Activated CD8-positive, alpha-beta memory T cell treated with anti-CD3 and anti-CD28 coated beads for 1 hour (primary cell): ENCODE measurements at regions not wholly inside any gene's neighbourhood (a gene's known extent, or its start where the extent isn't known, plus 50 kb on each side); places are given as distances from the start of the nearest gene placed in this dataset.

Experiments used
- DNase-seq, 2 donors: peaks; one replicate each; pipeline ENCODE4 v3.0.0-alpha.2; 2020; ENCODE audit warnings: low read depth in 1 of 2; ENCODE audit errors: extremely low read depth in 1 of 2

DNA sequence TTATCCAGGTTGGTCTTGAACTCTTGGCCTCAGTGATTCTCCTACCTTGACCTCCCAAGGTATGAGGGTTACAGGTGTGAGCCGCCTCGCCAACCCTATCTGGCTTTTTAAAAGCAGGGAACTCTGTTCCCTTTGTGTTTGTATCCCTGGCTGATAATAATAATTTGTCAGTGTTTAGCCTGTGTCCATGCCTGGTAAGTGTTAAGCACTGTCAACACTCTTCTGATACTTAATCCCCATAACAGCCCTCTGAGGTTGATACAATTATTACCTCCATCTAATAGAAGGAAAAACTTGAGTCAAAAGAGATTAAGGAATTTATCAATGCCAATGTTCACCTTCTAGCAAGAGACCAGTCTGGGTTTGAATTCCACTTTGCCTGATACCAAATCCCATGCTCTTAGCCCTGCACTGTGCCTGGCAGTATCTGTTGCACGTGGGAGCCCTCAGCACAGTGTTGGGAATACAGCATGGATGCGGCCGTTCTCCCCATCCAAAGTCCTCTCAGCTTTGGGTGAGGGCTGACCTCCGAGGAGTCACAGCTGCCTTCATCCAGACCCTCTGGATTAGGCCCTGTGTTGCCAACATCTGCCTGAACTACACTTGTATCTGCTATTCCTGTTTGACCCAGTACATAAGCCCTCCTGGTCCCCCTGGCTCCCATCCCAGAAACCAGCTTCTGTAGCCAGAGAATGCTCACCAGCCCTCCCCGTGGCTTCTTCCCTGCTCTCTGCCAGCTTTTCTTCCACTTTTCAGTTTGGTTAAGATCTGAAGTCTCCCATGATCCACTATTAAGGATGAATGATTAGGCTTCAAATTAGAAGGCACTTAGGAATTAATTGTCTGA, 335.6 kb upstream of the ASIC2 start:
- no peak for DNase-seq

DNA sequence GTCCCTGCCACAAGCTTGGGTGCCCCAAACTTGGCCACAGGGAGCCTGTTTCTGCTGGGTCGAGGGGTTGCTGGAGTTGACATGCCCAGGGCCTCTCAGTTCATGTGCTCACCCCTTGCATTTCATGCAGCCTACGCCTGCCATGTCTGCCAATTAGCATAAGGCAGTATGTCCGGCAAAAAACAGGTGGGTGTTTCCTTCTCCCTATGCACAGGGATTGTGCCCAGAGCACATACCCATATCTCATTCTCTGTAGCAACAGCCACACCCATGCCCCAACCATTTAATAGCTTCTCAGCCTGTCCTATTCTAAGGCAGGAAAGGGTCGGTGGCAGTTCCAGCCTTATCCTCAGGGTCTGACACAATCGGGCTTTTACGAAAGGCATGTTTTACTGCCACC, 340.4 kb upstream of the ASIC2 start:
- no peak for DNase-seq

DNA sequence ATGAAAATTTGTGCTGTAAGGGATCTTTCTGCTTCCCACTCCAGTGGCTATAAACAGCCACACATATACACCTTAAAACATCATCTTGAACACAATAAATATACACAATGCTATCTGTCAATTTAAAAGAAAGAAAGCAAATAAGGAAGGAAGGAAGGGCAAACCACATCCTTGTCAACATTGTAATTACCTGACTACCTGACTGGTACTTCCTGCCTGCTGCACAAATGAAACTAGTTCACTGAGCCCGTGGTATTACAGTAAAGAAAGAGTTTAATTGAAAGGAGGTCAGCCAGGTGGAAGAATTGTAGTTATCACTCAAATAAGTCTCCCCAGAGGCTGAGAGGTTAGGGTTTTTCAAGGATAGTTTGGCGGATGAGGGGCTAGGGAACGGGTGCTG, 344.4 kb upstream of the ASIC2 start:
- no peak for DNase-seq

DNA sequence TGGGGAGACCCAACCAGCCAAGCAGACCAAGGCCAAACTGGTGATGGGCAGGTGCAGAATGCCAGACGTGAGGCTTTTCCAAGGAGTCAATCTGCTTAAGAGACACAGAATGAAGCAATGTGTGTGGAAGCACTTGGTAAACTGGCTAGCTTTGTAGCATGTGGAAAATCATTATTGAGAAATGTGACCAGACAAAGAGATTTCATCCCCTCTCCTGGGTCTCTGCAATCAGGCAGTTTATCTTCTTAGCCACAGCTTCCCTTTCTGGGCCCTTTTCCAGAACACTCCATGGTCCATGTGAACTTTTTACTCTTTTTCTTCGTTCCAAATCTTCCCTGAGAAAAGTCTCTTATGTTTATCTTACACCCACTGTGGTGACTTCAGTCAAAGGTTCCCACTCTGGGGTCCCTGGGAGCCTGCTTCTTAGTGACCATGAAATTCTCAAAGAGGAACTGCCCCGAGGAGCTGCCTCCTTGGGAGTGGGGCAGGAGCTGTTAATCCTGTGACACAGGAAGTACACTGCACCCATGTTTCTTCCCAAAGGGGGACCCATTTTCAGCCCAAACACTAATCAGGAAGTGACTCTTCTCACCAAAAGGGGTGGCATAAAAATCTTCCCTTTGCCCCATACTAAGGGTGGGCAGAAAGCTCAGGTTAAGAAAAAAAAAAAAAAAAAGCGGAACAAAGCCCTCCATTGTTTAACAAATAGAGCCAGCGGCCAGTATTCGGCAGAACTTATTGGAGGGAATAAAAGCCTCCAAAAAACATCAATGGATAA, 346.2 kb upstream of the ASIC2 start:
- no peak for DNase-seq

DNA sequence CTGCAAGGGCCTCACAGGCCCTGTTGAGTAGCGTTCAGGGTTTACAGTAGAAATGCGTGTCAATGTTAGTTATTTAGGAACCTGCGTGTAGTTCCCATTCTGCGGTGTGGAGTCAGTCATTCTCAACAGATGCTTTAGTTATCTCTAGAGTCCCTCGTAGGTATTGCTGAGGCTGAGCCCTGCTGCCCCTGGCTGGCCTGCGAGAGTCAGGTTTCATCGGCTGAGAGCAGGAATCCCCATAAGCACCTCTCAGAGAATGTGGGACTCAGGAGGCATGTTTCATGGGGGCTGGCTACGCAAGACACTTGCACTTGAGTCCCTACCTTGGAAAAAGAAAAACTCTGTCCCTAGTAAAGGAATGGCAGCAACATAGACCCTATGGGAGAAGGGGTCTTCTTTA, 347.5 kb upstream of the ASIC2 start:
- DNase-seq = no peak

DNA sequence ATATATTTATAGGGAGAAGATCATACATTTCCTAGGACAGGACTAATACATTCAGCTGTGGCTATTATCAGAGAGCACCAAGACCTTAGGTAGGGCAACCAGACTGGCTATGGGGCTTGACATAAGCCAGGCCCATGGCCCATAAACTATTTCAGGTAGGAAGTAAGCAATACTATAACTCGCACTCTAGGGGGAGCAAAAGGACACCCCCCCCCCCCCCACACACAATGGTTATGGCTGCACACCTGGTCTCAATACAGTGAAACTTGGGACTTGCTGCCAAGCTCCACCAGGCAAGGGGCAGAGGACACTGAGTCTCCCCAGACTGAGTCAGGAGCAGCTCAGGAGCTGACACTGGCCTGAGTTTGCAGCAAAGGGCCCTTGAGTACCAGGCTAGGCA, 348.9 kb upstream of the ASIC2 start:
- DNase-seq = no peak

DNA sequence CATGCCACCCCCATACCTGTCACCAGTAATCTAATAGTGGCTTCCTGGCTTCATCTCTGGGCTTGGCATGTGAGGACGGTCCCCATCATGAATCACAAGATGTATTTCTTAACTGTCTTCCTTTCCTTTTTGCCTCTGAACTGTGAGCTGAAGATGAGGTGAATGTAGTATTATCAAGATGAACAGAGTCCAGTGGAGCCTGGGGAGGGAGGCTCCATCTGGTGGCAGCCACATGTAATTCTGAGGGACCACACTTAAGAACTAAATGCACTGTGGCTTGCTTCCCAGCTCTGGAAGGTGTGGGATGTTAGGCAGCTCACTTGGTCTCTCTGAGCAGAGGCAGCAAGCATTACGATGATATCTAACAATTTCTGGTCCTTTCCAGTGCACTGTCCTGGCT, 354.9 kb upstream of the ASIC2 start:
- no peak for DNase-seq

DNA sequence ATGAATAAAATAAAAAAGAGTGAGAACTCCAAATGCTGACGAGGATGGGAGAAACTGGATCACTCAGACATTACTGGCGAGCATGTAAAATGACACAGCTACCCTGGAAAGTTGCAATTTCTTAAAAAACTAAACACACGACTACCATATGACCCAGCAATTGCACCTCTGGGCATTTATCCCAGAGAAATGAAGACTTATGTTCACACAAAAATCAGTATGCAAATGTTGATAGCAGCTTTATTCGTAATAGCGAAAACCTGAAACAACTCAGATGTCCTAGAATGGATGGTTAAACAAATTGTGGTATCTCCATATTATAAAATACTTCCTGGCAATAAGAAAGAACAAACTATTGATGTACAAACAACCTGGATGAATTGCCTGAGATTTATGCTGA, 357.2 kb upstream of the ASIC2 start:
- no peak for DNase-seq

DNA sequence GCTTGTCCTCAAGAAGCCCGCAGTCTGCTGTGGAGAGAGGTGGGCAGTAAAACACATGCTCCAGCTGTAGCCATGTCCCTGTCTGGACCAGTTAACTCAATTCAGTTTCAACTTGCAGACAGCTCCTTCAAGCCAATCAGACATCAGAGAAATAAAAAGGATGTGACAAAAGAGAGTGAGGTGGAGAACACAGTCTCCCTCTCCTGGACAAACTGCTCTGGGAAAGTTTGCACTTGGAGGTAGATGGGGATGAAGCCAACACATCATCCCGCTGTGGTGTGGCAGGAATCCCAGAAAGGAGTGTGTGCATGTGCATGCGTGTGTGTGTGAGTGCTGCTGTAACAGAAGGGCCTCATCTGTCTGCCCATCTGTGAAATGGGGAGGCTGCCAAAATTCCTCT, 358.6 kb upstream of the ASIC2 start:
- DNase-seq = no peak

DNA sequence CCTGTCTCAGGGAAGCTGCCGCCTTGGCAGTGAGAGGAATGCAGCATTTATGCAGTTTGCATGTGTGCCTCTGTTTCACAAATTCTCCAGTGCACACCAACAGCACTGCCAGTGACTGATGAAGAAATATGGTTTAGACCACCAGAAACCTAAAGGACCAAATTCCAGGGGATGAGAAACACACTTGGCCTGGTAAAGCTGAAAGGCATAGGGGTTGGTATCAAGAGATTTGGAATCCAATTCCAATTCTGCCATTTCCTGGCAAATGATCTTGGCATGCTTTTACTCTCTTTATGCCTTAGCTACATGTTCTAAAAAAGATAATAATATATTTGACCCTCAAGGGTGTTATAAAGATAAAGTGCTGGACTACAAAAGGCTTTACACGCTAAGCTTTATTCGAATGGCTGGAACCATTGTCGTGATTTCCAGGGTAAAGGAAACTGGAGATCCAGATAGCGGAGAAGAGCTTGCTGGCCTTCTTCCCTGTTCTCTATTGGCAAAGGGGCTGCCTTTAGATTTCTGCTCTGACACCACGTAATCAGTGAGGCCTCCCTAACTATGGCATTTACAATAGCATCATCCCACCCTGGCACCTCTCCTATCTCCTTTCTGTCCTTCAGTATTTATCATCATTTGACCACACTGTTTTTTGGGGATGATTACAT, 359.8 kb upstream of the ASIC2 start:
- DNase-seq = no peak

DNA sequence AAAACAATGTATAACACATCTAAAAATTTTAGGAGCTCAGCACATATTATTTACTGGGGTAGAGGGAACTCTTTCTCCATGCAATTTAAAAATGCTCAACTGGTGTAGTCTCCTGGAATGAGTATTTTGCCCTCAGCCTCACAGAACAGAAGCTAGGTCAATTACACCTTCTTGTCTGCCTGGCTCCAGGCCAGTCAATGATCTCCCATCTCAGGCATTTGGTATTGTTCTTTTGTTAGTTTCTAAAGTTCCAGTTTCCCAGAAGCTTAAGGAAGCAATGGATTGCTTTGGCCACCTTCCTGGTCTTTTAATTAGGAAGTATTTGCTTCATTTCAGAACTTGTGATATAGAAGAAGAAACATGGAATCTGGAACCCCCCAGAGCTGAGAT, 360.3 kb upstream of the ASIC2 start:
- DNase-seq = no peak

DNA sequence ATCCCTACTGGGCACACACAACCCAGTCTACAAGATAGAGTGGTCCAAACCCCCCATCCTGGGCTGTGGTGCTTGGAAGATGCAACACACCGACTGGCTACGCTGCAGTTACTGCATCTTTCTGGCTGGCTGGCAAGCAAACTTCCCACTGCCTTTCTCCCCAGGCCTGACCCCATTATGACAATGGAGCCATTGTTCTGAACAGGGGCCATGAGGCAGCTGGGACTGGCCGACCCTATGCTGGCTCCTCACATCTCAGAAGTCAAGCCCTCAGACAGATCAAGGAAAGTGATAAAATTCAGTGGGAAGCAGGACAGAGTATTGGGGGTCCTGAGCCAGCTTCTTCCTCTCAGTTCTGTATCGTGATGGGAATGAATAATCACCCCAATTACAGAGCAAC, 364.1 kb upstream of the ASIC2 start:
- no peak for DNase-seq

DNA sequence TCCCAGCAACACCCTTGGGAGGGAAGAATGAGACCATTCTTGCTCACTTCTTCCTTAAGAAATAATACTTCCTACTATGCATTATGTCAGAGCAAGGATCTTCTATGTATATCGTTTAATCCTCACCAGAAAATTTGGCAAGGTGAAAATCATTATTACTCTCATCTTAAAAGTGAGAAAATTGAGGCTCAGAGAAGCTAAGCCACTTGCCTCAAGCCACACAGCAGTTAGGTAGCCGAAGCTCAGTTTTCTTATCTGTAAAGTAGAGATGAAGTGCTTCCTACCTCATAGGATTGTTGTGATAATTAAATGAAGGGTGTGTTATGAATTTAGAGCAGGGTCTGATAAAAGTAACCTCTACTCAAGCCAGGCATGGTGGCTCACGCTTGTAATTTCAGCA, 368.9 kb upstream of the ASIC2 start:
- no peak for DNase-seq

DNA sequence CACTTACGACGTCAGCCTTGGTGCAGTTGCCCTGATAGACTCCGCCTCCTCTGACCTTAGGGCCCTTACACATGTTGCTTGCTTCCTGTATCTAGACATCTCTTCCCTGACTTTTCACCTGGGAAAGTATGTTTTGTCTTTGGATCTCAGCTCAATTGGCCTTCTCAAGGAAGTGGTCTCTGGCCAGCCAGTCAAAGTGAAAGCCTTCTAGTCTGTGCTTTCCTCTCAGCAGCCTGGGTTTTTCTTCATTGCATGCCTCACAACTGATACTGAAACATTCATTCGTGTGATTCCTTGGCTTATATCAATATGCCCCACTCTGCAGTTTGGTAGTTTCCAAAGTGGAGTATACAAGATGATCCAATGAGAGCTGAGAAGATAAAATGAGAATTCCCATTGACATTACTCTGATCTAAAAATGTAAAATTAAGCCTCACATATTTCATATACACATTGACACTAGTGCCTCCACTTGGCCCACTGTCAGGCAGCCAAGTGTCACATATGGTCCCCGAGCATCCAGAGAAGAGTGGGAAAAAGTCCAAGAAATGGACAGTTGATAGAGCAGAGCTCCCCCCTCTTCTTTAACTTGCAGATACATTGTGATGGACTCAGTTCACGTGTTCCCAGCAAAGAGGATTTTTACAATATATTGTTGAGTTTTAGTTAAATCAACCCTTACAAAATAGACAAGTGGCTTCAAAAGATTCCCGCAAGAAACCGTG, 371.2 kb upstream of the ASIC2 start:
- DNase-seq = no peak

DNA sequence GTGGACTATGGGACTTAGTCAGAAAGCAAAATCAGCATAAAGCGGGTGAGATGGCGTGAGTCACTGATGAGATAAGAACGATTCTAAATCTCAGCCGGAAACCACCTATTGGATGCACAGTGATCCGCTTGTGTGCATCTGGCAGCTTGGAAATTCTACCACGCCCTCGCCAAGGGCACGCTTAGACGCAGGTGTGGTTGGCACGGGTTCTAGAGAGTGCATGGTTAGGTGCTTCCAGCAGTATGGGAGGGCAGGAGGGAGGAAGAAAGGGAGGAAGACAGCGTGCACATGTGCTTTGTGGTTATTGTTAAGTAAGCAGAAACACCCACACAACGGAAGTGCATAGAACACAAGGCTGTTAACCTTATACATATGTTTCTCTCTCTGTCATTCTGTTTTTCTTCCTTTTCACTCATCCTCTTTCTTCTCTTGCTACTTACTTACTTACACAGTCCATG, 374.0 kb upstream of the ASIC2 start:
- no peak for DNase-seq

DNA sequence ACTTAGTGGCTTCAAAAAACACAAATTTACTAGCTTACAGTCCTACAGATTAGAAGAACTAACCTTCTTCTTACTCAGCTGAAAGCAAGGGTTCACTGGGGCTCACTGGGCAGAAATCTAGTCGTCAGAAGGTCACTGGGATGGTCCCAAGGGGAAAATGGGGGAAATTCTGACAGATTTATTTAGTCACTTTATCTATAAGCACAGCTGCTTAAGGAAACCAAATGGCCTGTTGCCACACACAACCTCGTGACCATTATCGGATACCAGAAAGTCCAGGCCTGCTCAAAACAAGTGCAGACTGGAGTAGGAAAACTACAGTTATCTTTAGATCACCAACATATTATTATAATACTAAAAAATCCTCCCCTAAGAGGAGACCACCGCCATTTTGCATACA, 374.6 kb upstream of the ASIC2 start:
- no peak for DNase-seq

DNA sequence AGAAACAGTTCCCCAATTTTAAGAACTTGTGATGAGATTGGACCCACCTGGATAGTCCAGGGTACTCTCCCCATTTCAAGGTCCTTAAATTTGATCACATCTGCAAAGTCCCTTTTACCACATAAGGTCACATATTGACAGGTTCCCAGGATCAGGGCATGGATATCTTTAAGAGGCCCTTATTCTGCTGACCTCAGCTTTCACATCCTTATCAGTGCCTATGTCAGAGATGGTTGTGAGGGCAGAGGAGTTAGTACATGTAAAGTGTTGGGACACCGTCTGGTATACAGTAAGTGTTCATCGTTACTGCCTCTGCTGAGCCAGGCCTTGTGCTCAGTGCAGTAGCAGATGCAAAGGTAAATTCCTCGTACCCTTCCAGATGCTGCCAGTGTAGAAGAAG, 375.4 kb upstream of the ASIC2 start:
- no peak for DNase-seq

DNA sequence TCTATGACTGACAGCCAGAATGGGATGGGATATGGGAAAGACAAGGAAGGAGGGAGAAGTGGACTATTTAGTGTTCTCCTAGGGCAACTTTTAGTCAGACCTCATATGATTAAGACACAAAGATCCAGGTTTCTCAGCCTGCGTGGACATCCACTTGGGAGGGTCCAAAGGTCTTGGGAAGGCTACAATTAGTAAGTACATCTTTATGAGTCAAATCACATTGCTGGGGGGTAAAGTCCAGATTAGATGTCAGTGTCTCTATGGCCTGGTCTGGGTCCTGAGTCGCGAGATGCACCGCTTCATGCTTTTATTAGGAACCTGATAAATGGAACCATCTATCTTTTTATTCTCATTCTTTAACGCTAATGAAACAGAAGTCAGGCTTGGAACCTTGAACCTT, 378.4 kb upstream of the ASIC2 start:
- DNase-seq = no peak

DNA sequence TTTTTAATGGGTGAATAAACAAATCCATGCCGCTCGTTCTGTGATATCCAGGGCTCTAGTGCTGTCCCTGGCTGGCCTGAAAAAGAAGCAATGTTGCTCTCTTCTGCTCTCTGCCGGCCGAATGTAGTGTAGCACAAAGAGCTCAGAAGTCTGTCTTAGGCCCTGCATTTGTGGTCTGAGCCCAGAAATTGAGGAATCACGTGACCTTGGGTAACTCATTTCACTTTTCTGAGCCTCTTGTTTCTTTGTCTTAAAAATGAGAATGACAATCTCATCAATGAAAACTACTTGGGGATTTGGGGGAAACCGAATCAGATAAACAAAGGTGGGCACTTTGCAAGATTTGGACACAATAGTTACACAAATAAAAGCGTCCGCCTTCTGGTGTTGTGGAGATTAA, 381.6 kb upstream of the ASIC2 start:
- DNase-seq = peak in 1 of 2 donors; percentile 9

DNA sequence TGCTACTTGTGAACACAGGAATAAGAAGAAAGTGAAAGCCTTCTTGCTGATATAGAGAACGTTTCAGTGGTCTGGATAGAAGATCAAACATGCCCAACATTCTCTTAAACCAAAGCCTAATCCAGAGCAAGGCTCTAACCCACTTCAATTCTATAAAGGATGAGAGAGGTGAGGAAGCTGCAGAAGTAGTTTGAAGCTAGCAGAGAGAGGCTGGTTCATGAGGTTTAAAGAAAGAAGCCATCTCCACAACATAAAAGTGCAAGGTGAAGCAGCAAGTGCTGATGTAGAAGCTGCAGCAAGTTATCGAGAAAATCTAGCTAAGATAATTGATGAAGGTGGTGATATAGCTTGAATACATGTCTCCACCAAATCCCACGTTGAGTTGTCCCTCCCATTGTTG, 383.3 kb upstream of the ASIC2 start:
- DNase-seq = no peak

DNA sequence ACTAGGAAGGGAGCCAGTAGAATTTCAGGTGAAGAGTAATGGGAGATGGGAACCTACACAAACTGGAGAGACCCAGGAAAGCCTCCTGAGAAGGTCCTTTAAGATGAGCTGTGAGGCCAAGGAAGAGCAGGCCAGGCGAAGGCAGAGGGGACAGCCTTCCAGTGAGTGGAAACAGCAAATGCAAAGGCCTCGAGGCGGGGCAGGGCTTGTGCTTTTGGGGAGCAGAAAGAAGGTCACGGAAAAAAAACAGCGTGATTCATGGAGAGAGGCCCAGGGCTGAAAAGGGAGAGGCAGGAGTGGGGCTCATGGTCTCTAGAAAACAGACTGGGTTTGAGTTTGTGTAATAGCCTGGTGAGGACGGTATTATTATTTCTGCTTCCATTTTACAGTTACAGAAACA, 386.5 kb upstream of the ASIC2 start:
- no peak for DNase-seq
